Effector memory CD8-positive, alpha-beta T cell (primary cell): ENCODE measurements at regions not wholly inside any gene's neighbourhood (a gene's known extent, or its start where the extent isn't known, plus 50 kb on each side); places are given as distances from the start of the nearest gene placed in this dataset.

ENCODE experiments used
- ATAC-seq: fragments of 150-1000 bp; cut with Tn5 transposase; replicated peaks from 2 replicates; pipeline ENCODE4 v1.10.0; 2021; ENCODE audit warnings: mild to moderate bottlenecking, moderate library complexity
- DNase-seq, 3 experiments: peaks; one replicate each; pipeline ENCODE4 v3.0.0; 2021
- H3K27ac Mint-ChIP-seq, 2 donors: one replicate each; pipeline ENCODE4 v1.8.0; 2022; ENCODE audit warnings: mild to moderate bottlenecking in 2 of 2, mixed read lengths in 2 of 2, moderate library complexity in 2 of 2
- H3K27me3 Mint-ChIP-seq, 2 donors: one replicate each; pipeline ENCODE4 v1.8.0; 2022; ENCODE audit warnings: mixed read lengths in 2 of 2
- H3K36me3 Mint-ChIP-seq: one replicate; pipeline ENCODE4 v1.8.0; 2022; ENCODE audit warnings: mild to moderate bottlenecking, moderate library complexity, mixed read lengths; ENCODE audit not compliant: insufficient read depth
- H3K4me1 Mint-ChIP-seq, 2 donors: one replicate each; pipeline ENCODE4 v1.8.0; 2022; ENCODE audit warnings: low read depth in 2 of 2, mixed read lengths in 2 of 2
- H3K4me3 Mint-ChIP-seq, 2 donors: one replicate each; pipeline ENCODE4 v1.8.0; 2022; ENCODE audit warnings: mild to moderate bottlenecking in 2 of 2, mixed read lengths in 2 of 2, moderate library complexity in 2 of 2
- H3K9me3 Mint-ChIP-seq, 2 donors: one replicate each; pipeline ENCODE4 v1.8.0; 2022; ENCODE audit warnings: mixed read lengths in 2 of 2

DNA sequence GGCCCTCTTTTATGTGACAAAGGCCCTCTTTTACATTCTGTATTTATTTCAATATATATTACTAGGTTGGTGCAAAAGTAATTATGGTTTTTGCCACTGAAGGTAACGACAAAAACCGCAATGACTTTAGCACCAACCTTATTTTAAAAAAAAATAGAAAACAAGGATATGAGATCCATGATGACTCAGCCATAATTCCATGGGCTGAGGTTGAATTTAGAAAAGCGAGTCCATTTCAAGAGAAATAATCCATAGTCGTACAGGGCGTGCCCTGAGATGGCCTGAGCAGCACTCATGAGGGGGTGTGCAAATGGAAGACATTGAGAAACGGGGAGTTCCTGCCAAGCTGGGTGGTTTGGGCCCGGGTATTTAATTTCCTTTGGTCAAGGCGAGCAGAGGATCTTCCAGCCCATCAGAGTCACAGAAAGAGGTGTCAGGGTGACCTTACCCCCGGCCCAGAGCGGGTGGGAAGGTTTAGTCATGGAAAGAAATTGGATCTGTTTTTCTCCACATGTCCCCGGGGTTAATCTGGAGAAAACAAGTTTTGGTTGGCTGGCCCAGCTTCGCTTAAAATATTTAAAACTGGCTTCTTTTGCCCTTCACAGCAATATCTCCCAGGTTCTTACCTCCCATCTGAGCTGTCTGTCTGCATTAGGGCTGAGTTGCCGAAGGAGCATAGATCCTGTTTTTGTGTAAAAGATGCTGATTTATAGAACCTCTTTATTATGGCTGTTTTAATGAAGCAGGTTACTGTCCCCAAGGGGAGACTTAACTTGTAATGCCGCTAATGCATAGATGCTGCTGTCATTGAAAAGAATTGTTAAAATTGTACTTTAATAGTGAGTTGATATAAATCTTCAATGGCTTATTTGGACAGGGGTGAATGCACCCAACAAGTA lies 255.6 kb downstream of the PREX1 start:
- Mint-ChIP-seq H3K36me3 (peaks cover 1% of the 10 kb centered on the region), H3K4me1 (no peaks in the 10 kb centered on the region), H3K27ac (no peak overlapping the region)

GRCh38 chr20:48569679-48570078 lies 258.1 kb downstream of the PREX1 start:
- ATAC-seq (no peak), DNase-seq (no peak)
- no peak overlapping the region for H3K27ac Mint-ChIP-seq
- no peaks in the 10 kb centered on the region for H3K9me3 Mint-ChIP-seq
- peaks cover 3% of the 10 kb centered on the region for H3K36me3 Mint-ChIP-seq
- H3K4me3 Mint-ChIP-seq, result no peak overlapping the region
- H3K4me1 Mint-ChIP-seq, result no peaks in the 10 kb centered on the region
- peaks cover 25 to 37% of the 10 kb centered on the region in 2 donors for H3K27me3 Mint-ChIP-seq

More for the DNA sequence above, 255.6 kb downstream of the PREX1 start:
- ATAC-seq (no peak), DNase-seq (no peak)
- Mint-ChIP-seq H3K4me3 (no peak overlapping the region), H3K27me3 (peaks cover 15 to 28% of the 10 kb centered on the region in 2 donors), H3K9me3 (no peaks in the 10 kb centered on the region)

DNA sequence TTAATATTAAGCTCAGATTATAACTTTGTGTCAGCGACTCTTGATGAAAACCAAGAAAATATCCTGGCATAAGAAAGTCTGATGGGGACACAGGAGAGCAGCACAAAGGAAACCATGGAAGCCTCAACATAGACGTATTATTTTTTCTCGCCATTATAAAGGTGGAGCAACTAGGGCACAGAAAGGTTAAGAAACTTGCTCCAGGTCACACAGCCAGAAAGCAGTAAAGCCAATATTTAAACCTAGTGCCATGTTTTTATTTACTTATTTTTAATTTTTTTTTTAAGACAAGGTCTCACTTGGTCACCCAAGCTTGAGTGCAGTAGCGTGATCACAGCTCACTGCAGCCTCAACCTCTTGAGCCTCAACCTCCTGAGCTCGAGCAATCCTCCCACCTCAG lies 259.3 kb downstream of the PREX1 start:
- Mint-ChIP-seq H3K4me3 (no peak overlapping the region), H3K4me1 (no peaks in the 10 kb centered on the region), H3K9me3 (no peaks in the 10 kb centered on the region), H3K27me3 (peaks cover 27 to 39% of the 10 kb centered on the region in 2 donors), H3K27ac (no peak overlapping the region), H3K36me3 (peaks cover 3% of the 10 kb centered on the region)
- ATAC-seq, result no peak
- DNase-seq, result no peak

GRCh38 chr20:48567145-48567544 lies 260.7 kb downstream of the PREX1 start:
- Mint-ChIP-seq H3K27ac (no peak overlapping the region), H3K4me1 (no peaks in the 10 kb centered on the region), H3K4me3 (no peak overlapping the region), H3K9me3 (no peaks in the 10 kb centered on the region), H3K36me3 (peaks cover 3% of the 10 kb centered on the region), H3K27me3 (peaks cover 29 to 39% of the 10 kb centered on the region in 2 donors)
- ATAC-seq, result no peak
- no peak for DNase-seq

GRCh38 chr20:48564982-48565539 lies 262.7 kb downstream of the PREX1 start:
- no peak for ATAC-seq
- peaks cover 24 to 27% of the 10 kb centered on the region in 2 donors for H3K27me3 Mint-ChIP-seq
- no peaks in the 10 kb centered on the region for H3K4me1 Mint-ChIP-seq

DNA sequence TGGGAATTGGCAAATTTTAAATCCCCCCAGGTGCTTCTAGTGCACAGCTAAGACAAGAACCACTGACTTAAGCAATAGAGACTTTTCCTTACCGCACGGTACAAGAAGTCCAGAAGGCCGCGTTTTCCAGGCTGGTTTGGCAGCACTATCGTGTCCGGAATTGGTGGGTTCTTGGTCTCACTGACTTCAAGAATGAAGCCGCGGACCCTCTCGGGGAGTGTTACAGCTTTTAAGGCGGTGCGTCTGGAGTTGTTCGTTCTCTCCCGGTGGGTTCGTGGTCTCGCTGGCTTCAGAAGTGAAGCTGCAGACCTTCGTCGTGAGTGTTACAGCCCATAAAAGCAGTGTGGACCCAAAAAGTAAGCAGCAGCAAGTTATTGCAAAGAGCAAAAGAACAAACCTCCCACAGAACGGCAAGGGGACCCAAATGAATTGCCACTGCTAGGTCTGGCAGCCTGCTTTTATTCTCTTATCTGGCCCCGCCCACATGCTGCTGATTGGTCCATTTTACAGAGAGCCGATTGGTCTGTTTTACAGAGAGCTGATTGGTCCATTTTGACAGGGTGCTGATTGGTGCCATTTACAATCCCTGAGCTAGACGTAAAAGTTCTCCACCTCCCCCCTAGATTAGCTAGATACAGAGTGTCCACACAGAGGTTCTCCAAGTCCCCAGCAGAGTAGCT lies 264.5 kb downstream of the PREX1 start:
- ATAC-seq, result no peak
- peaks cover 3% of the 10 kb centered on the region for H3K36me3 Mint-ChIP-seq
- H3K9me3 Mint-ChIP-seq, result no peaks in the 10 kb centered on the region
- H3K27ac Mint-ChIP-seq, result no peak overlapping the region
- H3K4me1 Mint-ChIP-seq, result no peaks in the 10 kb centered on the region
- H3K4me3 Mint-ChIP-seq, result no peak overlapping the region
- H3K27me3 Mint-ChIP-seq, result peaks cover 24 to 29% of the 10 kb centered on the region in 2 donors
- no peak for DNase-seq

More at GRCh38 chr20:48564982-48565539, 262.7 kb downstream of the PREX1 start:
- no peak for DNase-seq
- Mint-ChIP-seq H3K36me3 (peaks cover 3% of the 10 kb centered on the region), H3K9me3 (no peaks in the 10 kb centered on the region), H3K27ac (no peak overlapping the region), H3K4me3 (no peak overlapping the region)

DNA sequence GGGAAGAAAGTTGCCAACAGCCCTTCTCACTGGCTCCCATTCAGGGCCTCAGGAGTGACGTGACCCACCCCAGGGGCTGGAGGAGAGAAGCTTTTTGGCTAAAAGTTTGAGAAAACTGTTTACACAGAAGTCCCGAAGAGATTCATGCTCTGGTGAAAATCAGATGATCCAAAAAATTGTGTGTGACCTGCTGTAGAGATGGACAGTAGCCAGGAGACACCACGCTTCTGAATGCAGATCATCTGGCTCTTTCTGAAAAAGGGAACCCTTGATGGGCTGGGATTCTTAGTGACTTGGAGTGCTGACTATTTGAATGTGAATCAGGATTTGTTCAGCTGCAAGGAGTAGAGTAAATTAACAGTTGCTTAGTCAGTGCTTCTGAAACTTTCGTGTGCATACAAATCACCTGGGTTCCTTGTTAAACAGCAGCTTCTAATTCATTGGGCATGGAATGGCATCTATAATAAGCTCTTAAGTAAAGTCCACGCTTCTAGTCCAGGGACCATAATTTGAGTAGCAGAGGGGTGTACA lies 265.1 kb downstream of the PREX1 start:
- Mint-ChIP-seq H3K4me3 (no peak overlapping the region), H3K9me3 (no peaks in the 10 kb centered on the region), H3K4me1 (no peaks in the 10 kb centered on the region), H3K27ac (no peak overlapping the region), H3K36me3 (peaks cover 3% of the 10 kb centered on the region), H3K27me3 (peaks cover 19 to 35% of the 10 kb centered on the region in 2 donors)
- ATAC-seq (no peak), DNase-seq (no peak)

GRCh38 chr20:48558906-48559305 lies 268.9 kb downstream of the PREX1 start:
- no peak overlapping the region for H3K27ac Mint-ChIP-seq
- ATAC-seq, result no peak
- no peaks in the 10 kb centered on the region for H3K4me1 Mint-ChIP-seq
- DNase-seq, result no peak
- no peaks in the 10 kb centered on the region for H3K9me3 Mint-ChIP-seq
- no peak overlapping the region for H3K4me3 Mint-ChIP-seq
- H3K27me3 Mint-ChIP-seq, result peaks cover 28 to 54% of the 10 kb centered on the region in 2 donors
- no peaks in the 10 kb centered on the region for H3K36me3 Mint-ChIP-seq

DNA sequence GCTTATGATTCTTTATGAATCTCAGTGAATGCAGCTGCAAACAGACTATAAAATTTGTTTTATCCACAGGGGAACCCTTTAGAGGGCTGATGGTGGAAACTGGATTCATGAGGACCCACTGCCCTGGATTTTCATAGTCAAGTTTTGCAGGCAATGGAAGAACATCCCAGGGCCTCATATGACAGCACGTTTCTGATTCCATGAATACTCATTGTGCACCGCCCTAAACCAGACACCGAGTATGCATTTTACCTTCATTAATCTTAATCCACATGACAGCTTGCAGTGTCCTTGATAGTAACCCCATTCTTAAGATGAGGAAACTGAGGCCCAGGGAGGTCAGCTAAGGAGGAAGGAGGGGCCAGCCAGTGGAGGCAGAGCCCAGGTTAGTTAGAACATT lies 270.4 kb downstream of the PREX1 start:
- DNase-seq (no peak), ATAC-seq (no peak)
- no peaks in the 10 kb centered on the region for H3K4me1 Mint-ChIP-seq
- peaks cover 31 to 55% of the 10 kb centered on the region in 2 donors for H3K27me3 Mint-ChIP-seq
- no peak overlapping the region for H3K4me3 Mint-ChIP-seq
- no peak overlapping the region for H3K27ac Mint-ChIP-seq
- no peaks in the 10 kb centered on the region for H3K9me3 Mint-ChIP-seq
- no peaks in the 10 kb centered on the region for H3K36me3 Mint-ChIP-seq

DNA sequence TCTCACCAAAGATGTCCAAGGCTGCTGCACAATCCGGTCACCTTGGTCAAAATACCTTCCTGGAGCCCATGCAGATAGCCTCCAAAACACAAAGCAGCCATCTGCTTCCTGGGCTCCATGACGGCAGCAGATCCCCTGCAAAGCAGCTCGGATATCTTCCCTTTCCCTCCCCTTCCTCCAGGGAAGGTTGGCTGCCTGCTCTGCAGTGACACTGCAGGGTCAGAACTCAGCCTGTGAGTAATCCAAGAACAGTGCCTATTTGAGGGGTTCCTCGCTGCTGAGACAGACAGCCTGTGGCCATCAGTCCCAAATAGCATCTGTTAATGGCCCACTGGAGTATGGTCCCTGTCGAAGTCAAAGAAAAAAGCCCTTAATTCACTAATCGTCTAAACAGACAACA lies 270.8 kb downstream of the PREX1 start:
- H3K27me3 Mint-ChIP-seq, result peaks cover 31 to 55% of the 10 kb centered on the region in 2 donors
- H3K36me3 Mint-ChIP-seq, result no peaks in the 10 kb centered on the region
- H3K4me3 Mint-ChIP-seq, result no peak overlapping the region
- no peak for DNase-seq
- H3K4me1 Mint-ChIP-seq, result no peaks in the 10 kb centered on the region
- no peak overlapping the region for H3K27ac Mint-ChIP-seq
- ATAC-seq, result no peak
- no peaks in the 10 kb centered on the region for H3K9me3 Mint-ChIP-seq

DNA sequence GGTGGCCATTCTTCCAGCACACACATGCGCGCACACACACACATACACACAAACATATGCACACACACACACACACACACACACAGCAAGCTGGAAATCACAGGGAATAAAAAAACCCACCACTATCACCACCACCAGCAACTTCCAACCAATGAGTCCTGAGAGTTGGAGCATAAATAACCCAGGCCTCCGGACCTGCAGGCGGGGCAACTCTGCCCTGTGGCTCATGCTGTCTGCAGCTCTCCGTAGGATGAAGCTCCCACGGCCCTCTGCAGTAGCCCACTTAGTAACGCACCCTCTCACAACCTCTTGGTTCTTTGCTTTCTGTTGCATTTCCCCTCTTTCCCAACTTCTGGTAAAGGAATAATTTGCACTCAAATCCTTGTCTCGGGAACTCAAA lies 275.2 kb downstream of the PREX1 start:
- no peaks in the 10 kb centered on the region for H3K36me3 Mint-ChIP-seq
- DNase-seq (no peak), ATAC-seq (no peak)
- H3K27me3 Mint-ChIP-seq, result peaks cover 47 to 51% of the 10 kb centered on the region in 2 donors
- H3K4me1 Mint-ChIP-seq, result no peaks in the 10 kb centered on the region
- no peaks in the 10 kb centered on the region for H3K9me3 Mint-ChIP-seq
- no peak overlapping the region for H3K4me3 Mint-ChIP-seq
- no peak overlapping the region for H3K27ac Mint-ChIP-seq

GRCh38 chr20:48550814-48551213 lies 277.0 kb downstream of the PREX1 start:
- no peak for DNase-seq
- peaks cover 38 to 41% of the 10 kb centered on the region in 2 donors for H3K27me3 Mint-ChIP-seq
- no peaks in the 10 kb centered on the region for H3K36me3 Mint-ChIP-seq
- no peak for ATAC-seq
- H3K4me1 Mint-ChIP-seq, result no peaks in the 10 kb centered on the region
- no peaks in the 10 kb centered on the region for H3K9me3 Mint-ChIP-seq
- H3K4me3 Mint-ChIP-seq, result no peak overlapping the region
- H3K27ac Mint-ChIP-seq, result no peak overlapping the region

DNA sequence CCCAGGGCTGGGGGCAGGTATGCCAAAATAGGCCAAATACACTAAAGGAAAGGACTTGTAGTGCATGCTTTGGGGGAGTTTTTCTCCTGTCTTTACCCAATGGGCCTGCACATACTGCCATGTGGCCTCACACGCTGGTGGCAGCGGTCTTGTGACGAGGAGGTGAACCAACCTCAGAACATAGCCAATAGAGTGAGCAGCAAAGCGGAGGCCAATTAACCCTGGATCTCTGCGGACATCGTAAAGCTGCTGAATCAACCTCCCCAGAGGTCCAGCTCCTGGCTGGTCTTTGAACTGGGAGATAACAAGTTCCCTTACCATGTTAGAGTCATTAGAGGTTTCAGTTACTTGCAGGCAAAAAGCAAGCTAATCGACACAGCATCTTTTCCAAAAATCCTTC lies 280.1 kb downstream of the PREX1 start:
- Mint-ChIP-seq H3K27ac (no peak overlapping the region), H3K9me3 (no peaks in the 10 kb centered on the region), H3K36me3 (no peaks in the 10 kb centered on the region), H3K4me3 (no peak overlapping the region), H3K27me3 (peaks cover 43 to 52% of the 10 kb centered on the region in 2 donors), H3K4me1 (peaks cover 0 to 1% of the 10 kb centered on the region in 2 donors)
- ATAC-seq (no peak), DNase-seq (no peak)
